Neural progenitor cell (in vitro differentiated cells): ENCODE measurements at regions not wholly inside any gene's neighbourhood (a gene's known extent, or its start where the extent isn't known, plus 50 kb on each side); places are given as distances from the start of the nearest gene placed in this dataset.

ENCODE experiments used
- DNase-seq: peaks from one replicate; pipeline ENCODE4 v3.0.0-alpha.2; 2016; ENCODE audit warnings: low spot score
- H2AFZ ChIP-seq: fragments of 200-600 bp; sonication (generic); replicated peaks from 2 replicates; pipeline ENCODE4 v1.6.1; 2016; ENCODE audit warnings: antibody characterized with exemption
- H3F3A ChIP-seq: fragments of 200-600 bp; sonication (generic); 2 replicates; pipeline ENCODE4 v1.6.1; 2016; ENCODE audit warnings: antibody characterized with exemption, low read depth
- H3K27ac ChIP-seq: fragments of 200-600 bp; sonication (generic); 2 replicates; pipeline ENCODE4 v1.5.1; 2016; ENCODE audit warnings: mild to moderate bottlenecking
- H3K27me3 ChIP-seq: fragments of 200-600 bp; sonication (generic); 2 replicates; pipeline ENCODE4 v1.6.1; 2016; ENCODE audit warnings: mild to moderate bottlenecking, moderate library complexity
- H3K36me3 ChIP-seq: fragments of 200-600 bp; sonication (generic); 2 replicates; pipeline ENCODE4 v1.5.1; 2016
- H3K4me1 ChIP-seq: fragments of 200-600 bp; sonication (generic); 2 replicates; pipeline ENCODE4 v1.6.1; 2016; ENCODE audit warnings: mixed run types
- H3K4me2 ChIP-seq: fragments of 200-600 bp; sonication (generic); 2 replicates; pipeline ENCODE4 v1.6.1; 2016
- H3K4me3 ChIP-seq: fragments of 200-600 bp; sonication (generic); 2 replicates; pipeline ENCODE4 v1.5.1; 2016
- H3K79me2 ChIP-seq: fragments of 200-600 bp; sonication (generic); 2 replicates; pipeline ENCODE4 v1.6.1; 2016; ENCODE audit warnings: low read depth
- H3K9ac ChIP-seq: fragments of 200-600 bp; sonication (generic); 2 replicates; pipeline ENCODE4 v1.6.1; 2016
- H3K9me3 ChIP-seq: fragments of 200-600 bp; sonication (generic); 2 replicates; pipeline ENCODE4 v1.5.1; 2016; ENCODE audit warnings: low read depth
- H4K20me1 ChIP-seq: fragments of 200-600 bp; sonication (generic); 2 replicates; pipeline ENCODE4 v1.6.1; 2016; ENCODE audit warnings: low read depth
- H3K27ac Mint-ChIP-seq: 3 replicates; pipeline ENCODE4 v1.8.0; 2021; ENCODE audit warnings: mixed read lengths
- H3K27me3 Mint-ChIP-seq: 2 replicates; pipeline ENCODE4 v1.8.0; 2022; ENCODE audit warnings: low read depth, mild to moderate bottlenecking, inconsistent platforms, moderate library complexity, mixed read lengths; ENCODE audit not compliant: insufficient read depth
- H3K36me3 Mint-ChIP-seq: 3 replicates; pipeline ENCODE4 v1.8.0; 2021; ENCODE audit warnings: mixed read lengths
- H3K4me1 Mint-ChIP-seq: 3 replicates; pipeline ENCODE4 v1.8.0; 2021; ENCODE audit warnings: mixed read lengths
- H3K4me3 Mint-ChIP-seq: 3 replicates; pipeline ENCODE4 v1.8.0; 2021; ENCODE audit warnings: mild to moderate bottlenecking, moderate library complexity, mixed read lengths
- H3K9me3 Mint-ChIP-seq: 3 replicates; pipeline ENCODE4 v1.8.0; 2020; ENCODE audit warnings: mixed read lengths
- EZH2 ChIP-seq: fragments of 200-600 bp; sonication (generic); IDR thresholded peaks from 2 replicates; pipeline ENCODE4 v1.6.1; 2017; ENCODE audit warnings: antibody characterized with exemption, mild to moderate bottlenecking, moderate library complexity
- EZH2phosphoT487 ChIP-seq: fragments of 200-600 bp; sonication (generic); IDR thresholded peaks from 2 replicates; pipeline ENCODE4 v1.6.1; 2017; ENCODE audit warnings: antibody characterized with exemption
- TF ChIP-seq, protein P1 (sequence below): fragments of 200-600 bp; sonication (generic); IDR thresholded peaks from 2 replicates; pipeline ENCODE4 v1.5.1; 2017; ENCODE audit warnings: antibody characterized with exemption, mild to moderate bottlenecking

- TF ChIP-seq EZH2 (no peak), EZH2phosphoT487 (no peak)
- TF ChIP-seq, protein P1, sequence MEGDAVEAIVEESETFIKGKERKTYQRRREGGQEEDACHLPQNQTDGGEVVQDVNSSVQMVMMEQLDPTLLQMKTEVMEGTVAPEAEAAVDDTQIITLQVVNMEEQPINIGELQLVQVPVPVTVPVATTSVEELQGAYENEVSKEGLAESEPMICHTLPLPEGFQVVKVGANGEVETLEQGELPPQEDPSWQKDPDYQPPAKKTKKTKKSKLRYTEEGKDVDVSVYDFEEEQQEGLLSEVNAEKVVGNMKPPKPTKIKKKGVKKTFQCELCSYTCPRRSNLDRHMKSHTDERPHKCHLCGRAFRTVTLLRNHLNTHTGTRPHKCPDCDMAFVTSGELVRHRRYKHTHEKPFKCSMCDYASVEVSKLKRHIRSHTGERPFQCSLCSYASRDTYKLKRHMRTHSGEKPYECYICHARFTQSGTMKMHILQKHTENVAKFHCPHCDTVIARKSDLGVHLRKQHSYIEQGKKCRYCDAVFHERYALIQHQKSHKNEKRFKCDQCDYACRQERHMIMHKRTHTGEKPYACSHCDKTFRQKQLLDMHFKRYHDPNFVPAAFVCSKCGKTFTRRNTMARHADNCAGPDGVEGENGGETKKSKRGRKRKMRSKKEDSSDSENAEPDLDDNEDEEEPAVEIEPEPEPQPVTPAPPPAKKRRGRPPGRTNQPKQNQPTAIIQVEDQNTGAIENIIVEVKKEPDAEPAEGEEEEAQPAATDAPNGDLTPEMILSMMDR: no peak
- Histone ChIP-seq H3K4me1 (peaks cover 2% of the 10 kb centered on the region), H2AFZ (no peak overlapping the region), H3K36me3 (no peaks in the 10 kb centered on the region), H3K4me3 (no peak overlapping the region), H3K9me3 (no peaks in the 10 kb centered on the region), H3K9ac (no peak overlapping the region), H3K4me2 (no peak overlapping the region), H3K27me3 (no peaks in the 10 kb centered on the region), H3F3A (no peaks in the 10 kb centered on the region), H3K79me2 (no peaks in the 10 kb centered on the region), H3K27ac (no peak overlapping the region), H4K20me1 (no peaks in the 10 kb centered on the region)
- H3K4me3 Mint-ChIP-seq: no peak overlapping the region
- no peaks in the 10 kb centered on the region for H3K36me3 Mint-ChIP-seq
- H3K9me3 Mint-ChIP-seq: no peaks in the 10 kb centered on the region
- H3K4me1 Mint-ChIP-seq: no peaks in the 10 kb centered on the region
- DNase-seq: no peak
- no peak overlapping the region for H3K27ac Mint-ChIP-seq
- peaks cover 11% of the 10 kb centered on the region for H3K27me3 Mint-ChIP-seq
These were observed 199.9 kb upstream of the KLF14 start for GRCh38 chr7:130933919-130934318.

- H3F3A ChIP-seq: no peaks in the 10 kb centered on the region
- no peak overlapping the region for H3K27ac ChIP-seq
- TF ChIP-seq, protein P1: no peak
- TF ChIP-seq EZH2 (no peak), EZH2phosphoT487 (no peak)
- H4K20me1 ChIP-seq: no peaks in the 10 kb centered on the region
- Mint-ChIP-seq H3K27me3 (peaks cover 13% of the 10 kb centered on the region), H3K4me3 (no peak overlapping the region), H3K27ac (no peak overlapping the region), H3K36me3 (no peaks in the 10 kb centered on the region), H3K4me1 (peaks cover 14% of the 10 kb centered on the region), H3K9me3 (no peaks in the 10 kb centered on the region)
- no peak overlapping the region for H2AFZ ChIP-seq
- no peak overlapping the region for H3K4me2 ChIP-seq
- no peaks in the 10 kb centered on the region for H3K79me2 ChIP-seq
- H3K27me3 ChIP-seq: no peaks in the 10 kb centered on the region
- no peaks in the 10 kb centered on the region for H3K36me3 ChIP-seq
- H3K4me3 ChIP-seq: no peak overlapping the region
- DNase-seq: no peak
- peaks cover 19% of the 10 kb centered on the region for H3K4me1 ChIP-seq
- no peaks in the 10 kb centered on the region for H3K9me3 ChIP-seq
- H3K9ac ChIP-seq: no peak overlapping the region
These were observed 201.7 kb upstream of the KLF14 start for GRCh38 chr7:130935564-130936157.

DNA sequence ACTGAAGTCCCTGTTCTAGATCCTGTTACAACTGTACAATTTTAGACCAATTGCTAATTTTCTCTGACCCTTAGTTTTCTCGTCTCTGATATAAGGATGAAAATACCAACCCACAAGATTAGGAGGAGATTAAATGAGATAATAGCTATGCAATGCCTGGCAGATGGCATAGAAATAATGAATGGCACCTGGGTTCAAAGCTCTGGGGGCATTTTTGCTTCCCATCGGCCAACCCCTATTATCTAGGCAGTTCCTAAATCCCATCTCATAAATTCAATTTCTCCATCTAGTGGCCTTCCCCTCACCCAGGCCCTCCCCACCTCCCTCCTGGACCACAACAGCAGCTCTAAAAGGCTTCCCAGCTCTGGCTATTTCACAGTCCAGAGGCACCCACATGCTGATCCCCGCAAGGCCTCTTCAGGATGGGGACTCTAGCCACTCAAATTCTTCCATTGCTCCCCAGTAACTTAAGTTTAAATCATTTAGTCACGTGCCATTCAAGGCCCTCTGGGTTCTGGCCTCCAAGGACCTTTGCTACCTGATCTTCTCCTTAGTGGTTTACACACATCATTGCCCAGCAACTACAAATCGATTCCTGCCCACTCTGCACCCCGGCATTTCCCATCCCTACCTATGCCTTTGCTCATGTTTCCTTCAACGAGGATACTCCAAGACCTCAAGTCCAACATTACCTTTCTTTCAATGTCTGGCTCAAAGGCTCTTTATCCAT is 202.4 kb upstream of the KLF14 start:
- no peak overlapping the region for H3K27ac Mint-ChIP-seq

More for the DNA sequence above, 202.4 kb upstream of the KLF14 start:
- Mint-ChIP-seq H3K4me1 (peaks cover 21% of the 10 kb centered on the region), H3K36me3 (no peaks in the 10 kb centered on the region), H3K9me3 (no peaks in the 10 kb centered on the region), H3K4me3 (no peak overlapping the region), H3K27me3 (peaks cover 10% of the 10 kb centered on the region)
- no peaks in the 10 kb centered on the region for H3K27me3 ChIP-seq
- H4K20me1 ChIP-seq: no peaks in the 10 kb centered on the region
- H3K4me3 ChIP-seq: no peak overlapping the region
- H3K4me1 ChIP-seq: peaks cover 26% of the 10 kb centered on the region
- H3K9ac ChIP-seq: no peak overlapping the region
- DNase-seq: no peak
- no peak overlapping the region for H2AFZ ChIP-seq
- no peaks in the 10 kb centered on the region for H3K79me2 ChIP-seq
- no peak overlapping the region for H3K4me2 ChIP-seq
- no peak for TF ChIP-seq EZH2phosphoT487
- no peak for TF ChIP-seq EZH2
- TF ChIP-seq, protein P1: no peak
- H3K36me3 ChIP-seq: no peaks in the 10 kb centered on the region
- no peak overlapping the region for H3K27ac ChIP-seq
- no peaks in the 10 kb centered on the region for H3K9me3 ChIP-seq
- H3F3A ChIP-seq: no peaks in the 10 kb centered on the region
